ENCODE measurements at regions not wholly inside any gene's neighbourhood (a gene's known extent, or its start where the extent isn't known, plus 50 kb on each side); places are given as distances from the start of the nearest gene placed in this dataset.
"Not testable (repeated sequence)": the region's sequence is repeated elsewhere in the genome, so short reads cannot be mapped to it uniquely, and the experiment has no call there.

DNA sequence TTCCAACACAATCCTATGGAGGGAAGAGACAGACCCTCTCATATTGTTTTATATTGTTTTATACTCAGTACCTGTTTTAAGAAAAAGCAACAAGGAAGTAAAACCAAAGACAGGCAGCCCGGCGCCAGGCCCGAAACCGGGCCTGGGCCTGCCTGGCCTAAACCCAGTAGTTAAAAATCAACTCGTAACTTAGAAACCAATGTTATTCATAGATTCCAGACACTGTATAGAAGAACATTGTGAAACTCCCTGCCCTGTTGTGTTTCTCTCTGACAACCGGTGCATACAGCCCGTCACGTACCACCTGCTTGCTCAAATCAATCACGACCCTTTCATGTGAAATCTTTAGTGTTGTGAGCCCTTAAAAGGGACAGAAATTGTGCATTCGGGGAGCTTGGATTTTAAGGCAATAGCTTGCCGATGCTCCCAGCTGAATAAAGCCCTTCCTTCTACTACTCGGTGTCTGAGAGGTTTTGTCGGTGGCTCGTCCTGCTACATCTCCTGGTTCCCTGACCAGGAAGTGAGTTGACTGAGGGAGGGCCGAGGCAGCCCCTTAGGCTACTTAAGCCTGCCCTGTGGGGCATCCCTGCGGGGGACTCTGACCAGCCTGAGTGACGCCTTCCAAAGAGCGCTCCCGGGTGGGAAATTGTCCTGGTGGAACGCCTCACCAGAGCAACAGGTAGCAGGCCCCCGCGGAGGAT, 83.5 kb upstream of the ADGRA3 start:
- TF ChIP-seq, protein P1, sequence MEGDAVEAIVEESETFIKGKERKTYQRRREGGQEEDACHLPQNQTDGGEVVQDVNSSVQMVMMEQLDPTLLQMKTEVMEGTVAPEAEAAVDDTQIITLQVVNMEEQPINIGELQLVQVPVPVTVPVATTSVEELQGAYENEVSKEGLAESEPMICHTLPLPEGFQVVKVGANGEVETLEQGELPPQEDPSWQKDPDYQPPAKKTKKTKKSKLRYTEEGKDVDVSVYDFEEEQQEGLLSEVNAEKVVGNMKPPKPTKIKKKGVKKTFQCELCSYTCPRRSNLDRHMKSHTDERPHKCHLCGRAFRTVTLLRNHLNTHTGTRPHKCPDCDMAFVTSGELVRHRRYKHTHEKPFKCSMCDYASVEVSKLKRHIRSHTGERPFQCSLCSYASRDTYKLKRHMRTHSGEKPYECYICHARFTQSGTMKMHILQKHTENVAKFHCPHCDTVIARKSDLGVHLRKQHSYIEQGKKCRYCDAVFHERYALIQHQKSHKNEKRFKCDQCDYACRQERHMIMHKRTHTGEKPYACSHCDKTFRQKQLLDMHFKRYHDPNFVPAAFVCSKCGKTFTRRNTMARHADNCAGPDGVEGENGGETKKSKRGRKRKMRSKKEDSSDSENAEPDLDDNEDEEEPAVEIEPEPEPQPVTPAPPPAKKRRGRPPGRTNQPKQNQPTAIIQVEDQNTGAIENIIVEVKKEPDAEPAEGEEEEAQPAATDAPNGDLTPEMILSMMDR (IDR thresholded peaks at IDR 0.05), result not testable (repeated sequence)
- not testable (repeated sequence) for TF ChIP-seq EP300 (IDR thresholded peaks at IDR 0.05)

Measured in suprapubic skin (tissue), 3 donors.